Activated naive CD4-positive, alpha-beta T cell treated with anti-CD3 and anti-CD28 coated beads, Interleukin-2, amount 10 ng/mL, durations not matched to agents 7 days and 5 days (primary cell): ENCODE measurements at regions not wholly inside any gene's neighbourhood (a gene's known extent, or its start where the extent isn't known, plus 50 kb on each side); places are given as distances from the start of the nearest gene placed in this dataset.

ENCODE experiments used
- CTCF ChIA-PET: fragments of 350-600 bp; sonication (Branson Sonifier 250); formaldehyde crosslinking; loops from one replicate; lab custom pipeline; 2021; ENCODE audit warnings: antibody characterized with exemption; lab: Charles Lee
- DNase-seq: peaks from one replicate; pipeline ENCODE4 v3.0.0-alpha.2; 2020
- H3K27ac Mint-ChIP-seq: one replicate; pipeline ENCODE4 v1.8.0; 2021; ENCODE audit warnings: mild to moderate bottlenecking, moderate library complexity, mixed read lengths
- H3K27me3 Mint-ChIP-seq: one replicate; pipeline ENCODE4 v1.8.0; 2021; ENCODE audit warnings: mild to moderate bottlenecking, mixed read lengths
- H3K36me3 Mint-ChIP-seq: one replicate; pipeline ENCODE4 v1.8.0; 2021; ENCODE audit warnings: mixed read lengths
- H3K4me1 Mint-ChIP-seq: one replicate; pipeline ENCODE4 v1.8.0; 2021; ENCODE audit warnings: mixed read lengths
- H3K4me3 Mint-ChIP-seq: one replicate; pipeline ENCODE4 v1.8.0; 2021; ENCODE audit warnings: mild to moderate bottlenecking, moderate library complexity, mixed read lengths
- H3K9me3 Mint-ChIP-seq: one replicate; pipeline ENCODE4 v1.8.0; 2021; ENCODE audit warnings: mixed read lengths

- DNase-seq: no peak
- H3K4me3 Mint-ChIP-seq: no peak overlapping the region
- H3K27me3 Mint-ChIP-seq: no peaks in the 10 kb centered on the region
- no peak overlapping the region for H3K27ac Mint-ChIP-seq
- CTCF ChIA-PET: no interaction called here
- H3K4me1 Mint-ChIP-seq: no peaks in the 10 kb centered on the region
- H3K9me3 Mint-ChIP-seq: no peaks in the 10 kb centered on the region
- no peaks in the 10 kb centered on the region for H3K36me3 Mint-ChIP-seq
These were observed 740.3 kb upstream of the RAB6C start for GRCh38 chr2:129239141-129239540.

- DNase-seq: no peak
- CTCF ChIA-PET: no interaction called here
- Mint-ChIP-seq H3K4me1 (no peaks in the 10 kb centered on the region), H3K27ac (no peak overlapping the region), H3K36me3 (no peaks in the 10 kb centered on the region), H3K4me3 (no peak overlapping the region), H3K27me3 (no peaks in the 10 kb centered on the region), H3K9me3 (no peaks in the 10 kb centered on the region)
These were observed 739.4 kb upstream of the RAB6C start for GRCh38 chr2:129240061-129240460.

GRCh38 chr2:129242269-129242668 lies 737.2 kb upstream of the RAB6C start:
- Mint-ChIP-seq H3K4me3 (no peak overlapping the region), H3K27me3 (no peaks in the 10 kb centered on the region), H3K4me1 (no peaks in the 10 kb centered on the region), H3K9me3 (peaks cover 2% of the 10 kb centered on the region), H3K27ac (no peak overlapping the region), H3K36me3 (no peaks in the 10 kb centered on the region)
- no peak for DNase-seq
- CTCF ChIA-PET: no interaction called here

- H3K4me1 Mint-ChIP-seq: no peaks in the 10 kb centered on the region
- no peak overlapping the region for H3K4me3 Mint-ChIP-seq
- DNase-seq: no peak
- no peaks in the 10 kb centered on the region for H3K27me3 Mint-ChIP-seq
- no peak overlapping the region for H3K27ac Mint-ChIP-seq
- peaks cover 2% of the 10 kb centered on the region for H3K9me3 Mint-ChIP-seq
- CTCF ChIA-PET: no interaction called here
- no peaks in the 10 kb centered on the region for H3K36me3 Mint-ChIP-seq
These were observed 731.7 kb upstream of the RAB6C start for GRCh38 chr2:129247751-129248150.

GRCh38 chr2:129248198-129248597 lies 731.3 kb upstream of the RAB6C start:
- H3K9me3 Mint-ChIP-seq: peaks cover 2% of the 10 kb centered on the region
- H3K27ac Mint-ChIP-seq: no peak overlapping the region
- H3K4me3 Mint-ChIP-seq: no peak overlapping the region
- no peak for DNase-seq
- CTCF ChIA-PET: no interaction called here
- no peaks in the 10 kb centered on the region for H3K4me1 Mint-ChIP-seq
- H3K36me3 Mint-ChIP-seq: no peaks in the 10 kb centered on the region
- no peaks in the 10 kb centered on the region for H3K27me3 Mint-ChIP-seq

GRCh38 chr2:129252781-129253460 lies 726.5 kb upstream of the RAB6C start:
- DNase-seq: no peak
- H3K27me3 Mint-ChIP-seq: no peaks in the 10 kb centered on the region
- no peaks in the 10 kb centered on the region for H3K36me3 Mint-ChIP-seq
- peaks cover 7% of the 10 kb centered on the region for H3K9me3 Mint-ChIP-seq
- no peak overlapping the region for H3K27ac Mint-ChIP-seq
- CTCF ChIA-PET: no interaction called here
- no peaks in the 10 kb centered on the region for H3K4me1 Mint-ChIP-seq
- H3K4me3 Mint-ChIP-seq: no peak overlapping the region

- Mint-ChIP-seq H3K4me1 (no peaks in the 10 kb centered on the region), H3K9me3 (peaks cover 8% of the 10 kb centered on the region)
- CTCF ChIA-PET: no interaction called here
These were observed 726.0 kb upstream of the RAB6C start for GRCh38 chr2:129253461-129253812.

GRCh38 chr2:129254718-129255117 lies 724.7 kb upstream of the RAB6C start:
- DNase-seq: no peak
- H3K27me3 Mint-ChIP-seq: no peaks in the 10 kb centered on the region
- CTCF ChIA-PET: no interaction called here
- no peak overlapping the region for H3K27ac Mint-ChIP-seq
- no peaks in the 10 kb centered on the region for H3K4me1 Mint-ChIP-seq
- H3K4me3 Mint-ChIP-seq: no peak overlapping the region
- peaks cover 10% of the 10 kb centered on the region for H3K9me3 Mint-ChIP-seq
- H3K36me3 Mint-ChIP-seq: no peaks in the 10 kb centered on the region

More at GRCh38 chr2:129253461-129253812, 726.0 kb upstream of the RAB6C start:
- DNase-seq: no peak
- Mint-ChIP-seq H3K27me3 (no peaks in the 10 kb centered on the region), H3K27ac (no peak overlapping the region), H3K4me3 (no peak overlapping the region), H3K36me3 (no peaks in the 10 kb centered on the region)

GRCh38 chr2:129255610-129256313 lies 723.7 kb upstream of the RAB6C start:
- Mint-ChIP-seq H3K36me3 (no peaks in the 10 kb centered on the region), H3K27me3 (no peaks in the 10 kb centered on the region), H3K4me3 (no peak overlapping the region), H3K4me1 (no peaks in the 10 kb centered on the region), H3K9me3 (peaks cover 10% of the 10 kb centered on the region), H3K27ac (no peak overlapping the region)
- no peak for DNase-seq
- CTCF ChIA-PET: no interaction called here

- Mint-ChIP-seq H3K27ac (no peak overlapping the region), H3K9me3 (peaks cover 10% of the 10 kb centered on the region), H3K27me3 (no peaks in the 10 kb centered on the region), H3K36me3 (no peaks in the 10 kb centered on the region), H3K4me3 (no peak overlapping the region), H3K4me1 (no peaks in the 10 kb centered on the region)
- DNase-seq: no peak
- CTCF ChIA-PET: no interaction called here
These were observed 722.8 kb upstream of the RAB6C start for GRCh38 chr2:129256642-129257041.

- no peaks in the 10 kb centered on the region for H3K36me3 Mint-ChIP-seq
- CTCF ChIA-PET: no interaction called here
These were observed 716.5 kb upstream of the RAB6C start for GRCh38 chr2:129262934-129263333.

GRCh38 chr2:129263939-129264338 lies 715.5 kb upstream of the RAB6C start:
- no peaks in the 10 kb centered on the region for H3K36me3 Mint-ChIP-seq
- H3K4me1 Mint-ChIP-seq: no peaks in the 10 kb centered on the region
- H3K9me3 Mint-ChIP-seq: peaks cover 8% of the 10 kb centered on the region
- no peak for DNase-seq
- H3K27ac Mint-ChIP-seq: no peak overlapping the region
- H3K27me3 Mint-ChIP-seq: no peaks in the 10 kb centered on the region
- H3K4me3 Mint-ChIP-seq: no peak overlapping the region
- CTCF ChIA-PET: no interaction called here

More at GRCh38 chr2:129262934-129263333, 716.5 kb upstream of the RAB6C start:
- no peak overlapping the region for H3K27ac Mint-ChIP-seq
- H3K4me3 Mint-ChIP-seq: no peak overlapping the region
- no peaks in the 10 kb centered on the region for H3K4me1 Mint-ChIP-seq
- no peaks in the 10 kb centered on the region for H3K27me3 Mint-ChIP-seq
- H3K9me3 Mint-ChIP-seq: peaks cover 10% of the 10 kb centered on the region
- no peak for DNase-seq

- no peak for DNase-seq
- Mint-ChIP-seq H3K9me3 (peaks cover 8% of the 10 kb centered on the region), H3K27ac (no peak overlapping the region), H3K4me3 (no peak overlapping the region), H3K36me3 (no peaks in the 10 kb centered on the region), H3K4me1 (no peaks in the 10 kb centered on the region), H3K27me3 (no peaks in the 10 kb centered on the region)
- CTCF ChIA-PET: no interaction called here
These were observed 711.9 kb upstream of the RAB6C start for GRCh38 chr2:129267559-129267958.

GRCh38 chr2:129273266-129274037 lies 706.0 kb upstream of the RAB6C start:
- CTCF ChIA-PET: no interaction called here

GRCh38 chr2:129274038-129274415 lies 705.4 kb upstream of the RAB6C start:
- no peaks in the 10 kb centered on the region for H3K4me1 Mint-ChIP-seq
- no peaks in the 10 kb centered on the region for H3K27me3 Mint-ChIP-seq
- CTCF ChIA-PET: no interaction called here
- DNase-seq: no peak
- no peaks in the 10 kb centered on the region for H3K9me3 Mint-ChIP-seq
- H3K27ac Mint-ChIP-seq: no peak overlapping the region
- no peaks in the 10 kb centered on the region for H3K36me3 Mint-ChIP-seq
- H3K4me3 Mint-ChIP-seq: no peak overlapping the region

More at GRCh38 chr2:129273266-129274037, 706.0 kb upstream of the RAB6C start:
- H3K4me3 Mint-ChIP-seq: no peak overlapping the region
- DNase-seq: no peak
- H3K9me3 Mint-ChIP-seq: no peaks in the 10 kb centered on the region
- H3K27me3 Mint-ChIP-seq: no peaks in the 10 kb centered on the region
- no peak overlapping the region for H3K27ac Mint-ChIP-seq
- no peaks in the 10 kb centered on the region for H3K4me1 Mint-ChIP-seq
- H3K36me3 Mint-ChIP-seq: no peaks in the 10 kb centered on the region
